ENCODE measurements at regions not wholly inside any gene's neighbourhood (a gene's known extent, or its start where the extent isn't known, plus 50 kb on each side); places are given as distances from the start of the nearest gene placed in this dataset.

- TF ChIP-seq CTCF (IDR thresholded peaks at IDR 0.05) (no peak), EZH2phosphoT487 (IDR thresholded peaks at IDR 0.05) (no peak), EZH2 (IDR thresholded peaks at IDR 0.05) (no peak)
- Mint-ChIP-seq H3K4me1 (no peaks in the 10 kb centered on the region), H3K4me3 (no peak overlapping the region), H3K9me3 (peaks cover 14% of the 10 kb centered on the region), H3K27ac (no peak overlapping the region), H3K27me3 (ENCODE audit: insufficient read depth, low read depth) (no peaks in the 10 kb centered on the region), H3K36me3 (peaks cover 2% of the 10 kb centered on the region)
- H3K9ac ChIP-seq: no peak overlapping the region
- H3K4me3 ChIP-seq: no peak overlapping the region
- no peaks in the 10 kb centered on the region for H3K4me1 ChIP-seq
- no peak overlapping the region for H3K4me2 ChIP-seq
- no peaks in the 10 kb centered on the region for H4K20me1 ChIP-seq (ENCODE audit: low read depth)
- H3F3A ChIP-seq (ENCODE audit: low read depth): no peaks in the 10 kb centered on the region
- no peak overlapping the region for H3K27ac ChIP-seq
- H3K27me3 ChIP-seq: no peaks in the 10 kb centered on the region
- H2AFZ ChIP-seq (replicated peaks): no peak overlapping the region
- H3K36me3 ChIP-seq: no peaks in the 10 kb centered on the region
- DNase-seq (ENCODE audit: low spot score): no peak
- H3K79me2 ChIP-seq (ENCODE audit: low read depth): no peaks in the 10 kb centered on the region
- H3K9me3 ChIP-seq (ENCODE audit: low read depth): no peaks in the 10 kb centered on the region
Observed at GRCh38 chr18:27843783-27844777, 332.9 kb downstream of the CDH2 start.

GRCh38 chr18:27839141-27839540 lies 337.8 kb downstream of the CDH2 start:
- H3K4me2 ChIP-seq: no peak overlapping the region
- no peak overlapping the region for H3K4me3 Mint-ChIP-seq
- H3K9me3 ChIP-seq (ENCODE audit: low read depth): no peaks in the 10 kb centered on the region
- no peaks in the 10 kb centered on the region for H4K20me1 ChIP-seq (ENCODE audit: low read depth)
- no peak for DNase-seq (ENCODE audit: low spot score)
- no peak overlapping the region for H2AFZ ChIP-seq (replicated peaks)
- no peaks in the 10 kb centered on the region for H3K4me1 Mint-ChIP-seq
- no peaks in the 10 kb centered on the region for H3K36me3 Mint-ChIP-seq
- no peak overlapping the region for H3K27ac ChIP-seq
- no peaks in the 10 kb centered on the region for H3K79me2 ChIP-seq (ENCODE audit: low read depth)
- no peaks in the 10 kb centered on the region for H3K36me3 ChIP-seq
- TF ChIP-seq EZH2phosphoT487 (IDR thresholded peaks at IDR 0.05): no peak
- TF ChIP-seq CTCF (IDR thresholded peaks at IDR 0.05): no peak
- TF ChIP-seq EZH2 (IDR thresholded peaks at IDR 0.05): no peak
- H3K27me3 Mint-ChIP-seq (ENCODE audit: insufficient read depth, low read depth): peaks cover 1% of the 10 kb centered on the region
- no peak overlapping the region for H3K9ac ChIP-seq
- H3K9me3 Mint-ChIP-seq: peaks cover 5% of the 10 kb centered on the region
- no peak overlapping the region for H3K27ac Mint-ChIP-seq
- no peaks in the 10 kb centered on the region for H3K27me3 ChIP-seq
- no peaks in the 10 kb centered on the region for H3F3A ChIP-seq (ENCODE audit: low read depth)
- no peak overlapping the region for H3K4me3 ChIP-seq
- no peaks in the 10 kb centered on the region for H3K4me1 ChIP-seq

- no peaks in the 10 kb centered on the region for H3K79me2 ChIP-seq (ENCODE audit: low read depth)
- H3K4me2 ChIP-seq: no peak overlapping the region
- Mint-ChIP-seq H3K36me3 (no peaks in the 10 kb centered on the region), H3K4me1 (no peaks in the 10 kb centered on the region), H3K4me3 (no peak overlapping the region), H3K27me3 (ENCODE audit: insufficient read depth, low read depth) (peaks cover 2% of the 10 kb centered on the region), H3K27ac (no peak overlapping the region), H3K9me3 (peaks cover 5% of the 10 kb centered on the region)
- no peaks in the 10 kb centered on the region for H4K20me1 ChIP-seq (ENCODE audit: low read depth)
- no peak for DNase-seq (ENCODE audit: low spot score)
- H3K4me1 ChIP-seq: no peaks in the 10 kb centered on the region
- no peak overlapping the region for H2AFZ ChIP-seq (replicated peaks)
- H3F3A ChIP-seq (ENCODE audit: low read depth): no peaks in the 10 kb centered on the region
- H3K9ac ChIP-seq: no peak overlapping the region
- no peaks in the 10 kb centered on the region for H3K36me3 ChIP-seq
- H3K4me3 ChIP-seq: no peak overlapping the region
- no peaks in the 10 kb centered on the region for H3K27me3 ChIP-seq
- H3K27ac ChIP-seq: no peak overlapping the region
- TF ChIP-seq EZH2phosphoT487 (IDR thresholded peaks at IDR 0.05) (no peak), CTCF (IDR thresholded peaks at IDR 0.05) (no peak), EZH2 (IDR thresholded peaks at IDR 0.05) (no peak)
- no peaks in the 10 kb centered on the region for H3K9me3 ChIP-seq (ENCODE audit: low read depth)
Observed at GRCh38 chr18:27838225-27838624, 338.7 kb downstream of the CDH2 start.
